ENCODE measurements at regions not wholly inside any gene's neighbourhood (a gene's known extent, or its start where the extent isn't known, plus 50 kb on each side); places are given as distances from the start of the nearest gene placed in this dataset.
A peak's percentile ranks its signal among the peaks of the same experiment; 100 is the strongest.

GRCh38 chr1:244965185-244966030 is 101.1 kb upstream of the HNRNPU start:
- Histone ChIP-seq H3K4me3 (no peak overlapping the region), H3K27me3 (ENCODE audit: low read depth) (no peaks in the 10 kb centered on the region), H3K4me1 (peaks cover 58% of the 10 kb centered on the region), H3K36me3 (no peaks in the 10 kb centered on the region), H3K27ac (replicated peaks) (peak overlapping the region; percentile 69), H3K9me3 (replicated peaks) (no peaks in the 10 kb centered on the region)
- no peak for TF ChIP-seq CTCF (IDR thresholded peaks at IDR 0.05; ENCODE audit: borderline replicate concordance)
- no peak for DNase-seq
- intact Hi-C loops (cut with micrococcal nuclease), result no loop called here

DNA sequence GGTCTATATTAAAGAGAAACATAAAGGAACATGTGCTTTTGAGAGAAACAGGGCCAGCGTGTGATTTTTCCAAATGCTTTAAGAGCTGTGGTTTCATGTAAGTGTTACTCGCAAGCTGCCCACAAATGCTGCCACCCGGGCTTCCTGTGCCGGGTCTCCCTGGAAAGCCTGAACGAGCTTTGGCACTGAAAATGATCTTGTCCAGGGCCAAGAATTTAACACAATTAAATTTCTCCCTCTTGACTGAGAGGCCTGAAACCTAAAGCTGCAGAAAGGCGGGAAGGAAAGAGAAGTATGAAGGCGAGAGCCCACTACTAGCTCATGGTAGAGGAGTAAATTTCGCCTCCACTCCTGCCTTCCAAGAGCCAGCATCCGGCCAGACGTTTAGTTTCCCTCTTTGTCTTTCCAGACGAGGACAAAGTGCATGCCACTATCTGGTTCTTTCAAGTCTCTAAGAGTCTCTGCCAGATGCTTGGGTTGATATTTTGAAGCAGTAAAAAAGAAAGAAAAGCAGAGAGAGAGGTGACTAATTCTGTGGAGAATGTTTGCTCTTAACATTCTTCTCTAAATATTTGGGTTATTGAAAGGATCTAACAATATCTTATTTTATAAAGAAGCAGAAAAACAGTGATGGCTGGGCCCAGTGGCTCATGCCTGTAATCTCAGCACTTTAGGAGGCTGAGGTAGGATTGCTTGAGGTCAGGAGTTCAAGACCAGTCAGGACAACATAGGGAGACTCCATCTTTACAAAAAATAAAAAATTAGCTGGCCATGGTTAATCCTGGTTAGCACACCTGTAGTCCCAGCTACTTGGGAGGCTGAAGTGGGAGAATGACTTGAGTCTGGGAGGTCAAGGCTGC is 100.0 kb upstream of the HNRNPU start:
- H3K36me3 ChIP-seq, result no peaks in the 10 kb centered on the region
- H3K27ac ChIP-seq (replicated peaks), result peak overlapping the region; percentile 69
- DNase-seq, result no peak
- no peak for TF ChIP-seq CTCF (IDR thresholded peaks at IDR 0.05; ENCODE audit: borderline replicate concordance)
- H3K4me3 ChIP-seq, result peak overlapping the region; percentile 15
- intact Hi-C loops (cut with micrococcal nuclease), result no loop called here
- H3K4me1 ChIP-seq, result peaks cover 51% of the 10 kb centered on the region
- no peaks in the 10 kb centered on the region for H3K9me3 ChIP-seq (replicated peaks)
- H3K27me3 ChIP-seq (ENCODE audit: low read depth), result no peaks in the 10 kb centered on the region

DNA sequence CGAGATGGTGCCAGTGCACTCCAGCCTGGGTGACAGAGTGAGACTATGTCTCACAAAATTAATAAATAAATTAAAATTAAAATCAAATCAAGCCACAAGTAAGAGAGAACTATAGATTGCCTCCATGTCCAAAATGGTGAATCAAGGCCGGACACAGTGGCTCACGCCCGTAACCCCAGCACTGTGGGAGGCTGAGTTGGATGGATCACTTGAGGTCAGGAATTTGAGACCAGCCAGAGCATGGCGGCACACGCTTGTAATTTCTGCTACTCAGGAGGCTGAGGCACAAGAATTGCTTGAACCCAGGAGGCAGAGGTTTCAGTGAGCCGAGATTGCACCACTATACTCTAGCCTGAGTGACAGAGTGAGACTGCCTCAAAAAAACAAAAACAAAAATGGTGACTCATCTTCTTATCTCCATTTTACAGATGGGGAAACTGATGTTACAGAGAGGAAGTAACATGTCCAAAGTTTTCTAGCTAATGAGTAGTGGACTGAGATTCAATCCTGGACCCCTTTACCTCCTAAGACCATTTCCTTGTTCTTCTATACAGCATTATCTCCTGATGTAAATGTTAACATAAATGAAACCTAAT is 99.0 kb upstream of the HNRNPU start:
- Histone ChIP-seq H3K27me3 (ENCODE audit: low read depth) (no peaks in the 10 kb centered on the region), H3K36me3 (no peaks in the 10 kb centered on the region), H3K4me1 (peaks cover 42% of the 10 kb centered on the region), H3K9me3 (replicated peaks) (no peaks in the 10 kb centered on the region), H3K4me3 (no peak overlapping the region), H3K27ac (replicated peaks) (peak overlapping the region; percentile 69)
- no peak for TF ChIP-seq CTCF (IDR thresholded peaks at IDR 0.05; ENCODE audit: borderline replicate concordance)
- DNase-seq, result no peak
- intact Hi-C loops (cut with micrococcal nuclease), result no loop called here

GRCh38 chr1:244962130-244962529 is 97.8 kb upstream of the HNRNPU start:
- Histone ChIP-seq H3K4me1 (peaks cover 39% of the 10 kb centered on the region), H3K36me3 (no peaks in the 10 kb centered on the region), H3K9me3 (replicated peaks) (no peaks in the 10 kb centered on the region), H3K4me3 (no peak overlapping the region), H3K27ac (replicated peaks) (no peak overlapping the region), H3K27me3 (ENCODE audit: low read depth) (no peaks in the 10 kb centered on the region)
- TF ChIP-seq CTCF (IDR thresholded peaks at IDR 0.05; ENCODE audit: borderline replicate concordance), result no peak
- intact Hi-C loops (cut with micrococcal nuclease), result no loop called here
- DNase-seq, result no peak

GRCh38 chr1:244960904-244961303 is 96.6 kb upstream of the HNRNPU start:
- H3K27ac ChIP-seq (replicated peaks), result peak overlapping the region; percentile 7
- TF ChIP-seq CTCF (IDR thresholded peaks at IDR 0.05; ENCODE audit: borderline replicate concordance), result no peak
- no peaks in the 10 kb centered on the region for H3K27me3 ChIP-seq (ENCODE audit: low read depth)
- intact Hi-C loops (cut with micrococcal nuclease), result no loop called here
- H3K36me3 ChIP-seq, result no peaks in the 10 kb centered on the region
- DNase-seq, result no peak
- no peak overlapping the region for H3K4me3 ChIP-seq
- peaks cover 39% of the 10 kb centered on the region for H3K4me1 ChIP-seq
- no peaks in the 10 kb centered on the region for H3K9me3 ChIP-seq (replicated peaks)

All from left ventricle myocardium inferior (tissue), 1 donor.